GM12864 (cell line): ENCODE measurements at regions not wholly inside any gene's neighbourhood (a gene's known extent, or its start where the extent isn't known, plus 50 kb on each side); places are given as distances from the start of the nearest gene placed in this dataset.

Experiments
- DNase-seq: peaks from one replicate; pipeline ENCODE4 v3.0.0-alpha.2; 2011; ENCODE audit warnings: low read depth
- H3K4me3 ChIP-seq: 2 replicates; pipeline ENCODE4 v1.5.1; 2011; ENCODE audit warnings: mild to moderate bottlenecking, low read depth, low read length, control low read depth
- CTCF ChIP-seq: IDR thresholded peaks from 2 replicates; pipeline ENCODE4 v1.5.1; 2011; ENCODE audit warnings: low read depth, mild to moderate bottlenecking, moderate library complexity, low read length, control low read depth, inconsistent platforms; ENCODE audit errors: missing control alignments

- DNase-seq = no peak
- no peak for TF ChIP-seq CTCF
- H3K4me3 ChIP-seq = no peak overlapping the region
These were observed 407.5 kb upstream of the RNF32 start for GRCh38 chr7:156232931-156233705.

- DNase-seq = no peak
- no peak for TF ChIP-seq CTCF
- H3K4me3 ChIP-seq = no peak overlapping the region
These were observed 410.0 kb upstream of the RNF32 start for GRCh38 chr7:156230576-156230975.

- TF ChIP-seq CTCF = no peak
- no peak for DNase-seq
- H3K4me3 ChIP-seq = no peak overlapping the region
These were observed 412.6 kb upstream of the SHH start for GRCh38 chr7:156224833-156225225.

GRCh38 chr7:156223935-156224832, 411.9 kb upstream of the SHH start:
- no peak overlapping the region for H3K4me3 ChIP-seq
- DNase-seq = no peak
- no peak for TF ChIP-seq CTCF

GRCh38 chr7:156222611-156223010, 410.3 kb upstream of the SHH start:
- no peak for TF ChIP-seq CTCF
- DNase-seq = no peak

GRCh38 chr7:156222151-156222550, 409.9 kb upstream of the SHH start:
- H3K4me3 ChIP-seq = no peak overlapping the region
- DNase-seq = no peak
- TF ChIP-seq CTCF = no peak

More at GRCh38 chr7:156222611-156223010, 410.3 kb upstream of the SHH start:
- H3K4me3 ChIP-seq = no peak overlapping the region
